ENCODE measurements at regions not wholly inside any gene's neighbourhood (a gene's known extent, or its start where the extent isn't known, plus 50 kb on each side); places are given as distances from the start of the nearest gene placed in this dataset.

- TF ChIP-seq EZH2 (IDR thresholded peaks at IDR 0.05; ENCODE audit: insufficient read depth, poor library complexity, severe bottlenecking) = no peak
- no peak for TF ChIP-seq EZH2phosphoT487 (IDR thresholded peaks at IDR 0.05; ENCODE audit: insufficient read depth, low read depth)
These were observed 1096.9 kb upstream of the POT1 start for GRCh38 chr7:126026421-126027088.
